SK-N-SH treated with all-trans-retinoic acid at 6 μM for 48 hours (cell line): ENCODE measurements at regions not wholly inside any gene's neighbourhood (a gene's known extent, or its start where the extent isn't known, plus 50 kb on each side); places are given as distances from the start of the nearest gene placed in this dataset.

Experiments
- ATAC-seq: fragments of 200-7000 bp; cut with Tn5 transposase; 3 replicates; pipeline ENCODE4 v1.9.1; 2020; ENCODE audit warnings: mild to moderate bottlenecking, moderate library complexity
- ARNTL ChIP-seq: fragments of 450-650 bp; formaldehyde crosslinking; IDR thresholded peaks from 2 replicates; pipeline ENCODE4 v1.5.0; 2020; ENCODE audit warnings: low read depth, mild to moderate bottlenecking, moderate library complexity, borderline replicate concordance
- BACH2 ChIP-seq: fragments of 250-450 bp; sonication (Bioruptor Pico); IDR thresholded peaks from 2 replicates; pipeline ENCODE4 v1.9.0; 2021; ENCODE audit warnings: mild to moderate bottlenecking, borderline replicate concordance
- CREB5 ChIP-seq: fragments of 250-450 bp; sonication (Bioruptor Pico); IDR thresholded peaks from 2 replicates; pipeline ENCODE4 v1.5.1; 2020; ENCODE audit warnings: low read depth, mild to moderate bottlenecking, moderate library complexity
- CSRNP3 ChIP-seq: fragments of 250-450 bp; sonication (Bioruptor Pico); IDR thresholded peaks from 2 replicates; pipeline ENCODE4 v1.5.1; 2021; ENCODE audit warnings: mild to moderate bottlenecking, moderate library complexity
- ESRRG ChIP-seq: fragments of 250-450 bp; sonication (Bioruptor Pico); IDR thresholded peaks from 2 replicates; pipeline ENCODE4 v1.6.1; 2021; ENCODE audit warnings: mild to moderate bottlenecking
- GLIS3 ChIP-seq: fragments of 250-450 bp; sonication (Bioruptor Pico); IDR thresholded peaks from 2 replicates; pipeline ENCODE4 v1.5.0; 2020; ENCODE audit warnings: mild to moderate bottlenecking, moderate library complexity
- ISL1 ChIP-seq: fragments of 250-450 bp; sonication (Bioruptor Pico); IDR thresholded peaks from 2 replicates; pipeline ENCODE4 v2.1.2; 2022; ENCODE audit warnings: mild to moderate bottlenecking, moderate library complexity
- OSR1 ChIP-seq: fragments of 250-450 bp; sonication (Bioruptor Pico); IDR thresholded peaks from 2 replicates; pipeline ENCODE4 v1.8.0; 2022; ENCODE audit warnings: moderate library complexity, mild to moderate bottlenecking, inconsistent platforms
- PATZ1 ChIP-seq: fragments of 250-450 bp; sonication (Bioruptor Pico); IDR thresholded peaks from 2 replicates; pipeline ENCODE4 v1.8.0; 2020; ENCODE audit warnings: mild to moderate bottlenecking, moderate library complexity, borderline replicate concordance
- POU6F1 ChIP-seq: fragments of 250-450 bp; sonication (Bioruptor Pico); IDR thresholded peaks from 2 replicates; pipeline ENCODE4 v1.8.0; 2021; ENCODE audit warnings: low read depth, mild to moderate bottlenecking, moderate library complexity, borderline replicate concordance
- PPARA ChIP-seq: fragments of 250-450 bp; sonication (Bioruptor Pico); IDR thresholded peaks from 2 replicates; pipeline ENCODE4 v1.5.0; 2020; ENCODE audit warnings: mild to moderate bottlenecking, borderline replicate concordance
- RARB ChIP-seq: fragments of 250-450 bp; sonication (Bioruptor Pico); IDR thresholded peaks from 2 replicates; pipeline ENCODE4 v1.8.0; 2021; ENCODE audit warnings: mild to moderate bottlenecking, moderate library complexity
- SNAI2 ChIP-seq: fragments of 250-450 bp; sonication (Bioruptor Pico); IDR thresholded peaks from 2 replicates; pipeline ENCODE4 v1.5.0; 2020; ENCODE audit warnings: mild to moderate bottlenecking, moderate library complexity
- TCF4 ChIP-seq: fragments of 250-450 bp; sonication (Bioruptor Pico); IDR thresholded peaks from 2 replicates; pipeline ENCODE4 v1.8.0; 2021; ENCODE audit warnings: mild to moderate bottlenecking, moderate library complexity, borderline replicate concordance
- TOX ChIP-seq: fragments of 250-450 bp; sonication (Bioruptor Pico); IDR thresholded peaks from 2 replicates; pipeline ENCODE4 v1.8.0; 2021; ENCODE audit warnings: mild to moderate bottlenecking, moderate library complexity, borderline replicate concordance
- TSHZ2 ChIP-seq: fragments of 250-450 bp; sonication (Bioruptor Pico); IDR thresholded peaks from 2 replicates; pipeline ENCODE4 v1.5.0; 2020; ENCODE audit warnings: mild to moderate bottlenecking, moderate library complexity
- ZC3H10 ChIP-seq: fragments of 250-450 bp; sonication (Bioruptor Pico); IDR thresholded peaks from 2 replicates; pipeline ENCODE4 v1.5.1; 2021; ENCODE audit warnings: mild to moderate bottlenecking, moderate library complexity
- ZFP3 ChIP-seq: fragments of 250-450 bp; sonication (Bioruptor Pico); IDR thresholded peaks from 2 replicates; pipeline ENCODE4 v1.5.0; 2020; ENCODE audit warnings: mild to moderate bottlenecking, moderate library complexity
- ZFP30 ChIP-seq: fragments of 450-650 bp; formaldehyde crosslinking; IDR thresholded peaks from 2 replicates; pipeline ENCODE4 v1.5.0; 2022; ENCODE audit warnings: mild to moderate bottlenecking, moderate library complexity
- ZNF70 ChIP-seq: fragments of 450-650 bp; formaldehyde crosslinking; IDR thresholded peaks from 2 replicates; pipeline ENCODE4 v1.5.0; 2020; ENCODE audit warnings: mild to moderate bottlenecking, moderate library complexity
- ZNF8 ChIP-seq: fragments of 450-650 bp; formaldehyde crosslinking; IDR thresholded peaks from 2 replicates; pipeline ENCODE4 v1.5.0; 2020; ENCODE audit warnings: mild to moderate bottlenecking, moderate library complexity

- ATAC-seq = no peak
Measured at GRCh38 chr3:112773-113172, 83.8 kb upstream of the CHL1 start.

GRCh38 chr3:118666-119065 is 77.9 kb upstream of the CHL1 start:
- no peak for TF ChIP-seq ZNF8 (CRISPR knock-in tag)
- TF ChIP-seq ARNTL = no peak
- no peak for TF ChIP-seq TCF4
- no peak for TF ChIP-seq ZNF70 (CRISPR knock-in tag)
- no peak for TF ChIP-seq RARB
- no peak for TF ChIP-seq SNAI2 (CRISPR knock-in tag)
- no peak for TF ChIP-seq PPARA (CRISPR knock-in tag)
- TF ChIP-seq ZC3H10 (CRISPR knock-in tag) = no peak
- TF ChIP-seq TOX (CRISPR knock-in tag) = no peak
- ATAC-seq = no peak

More at GRCh38 chr3:112773-113172, 83.8 kb upstream of the CHL1 start:
- TF ChIP-seq BACH2 (no peak), OSR1 (CRISPR knock-in tag) (no peak), TOX (CRISPR knock-in tag) (no peak), POU6F1 (no peak), RARB (no peak), SNAI2 (CRISPR knock-in tag) (no peak), ISL1 (CRISPR knock-in tag) (no peak), TCF4 (no peak), PATZ1 (CRISPR knock-in tag) (no peak), ZNF8 (CRISPR knock-in tag) (no peak), ARNTL (no peak), TSHZ2 (CRISPR knock-in tag) (no peak), PPARA (CRISPR knock-in tag) (no peak), ZFP3 (CRISPR knock-in tag) (no peak)

GRCh38 chr3:123341-123740 is 73.2 kb upstream of the CHL1 start:
- no peak for ATAC-seq
- TF ChIP-seq ESRRG (CRISPR knock-in tag) = no peak
- no peak for TF ChIP-seq CSRNP3 (CRISPR knock-in tag)
- TF ChIP-seq GLIS3 (CRISPR knock-in tag) = no peak
- TF ChIP-seq ARNTL = no peak
- TF ChIP-seq ISL1 (CRISPR knock-in tag) = no peak
- no peak for TF ChIP-seq ZNF8 (CRISPR knock-in tag)
- no peak for TF ChIP-seq BACH2
- no peak for TF ChIP-seq SNAI2 (CRISPR knock-in tag)
- TF ChIP-seq CREB5 (CRISPR knock-in tag) = no peak
- no peak for TF ChIP-seq ZFP30 (CRISPR knock-in tag)
